Endothelial cell of umbilical vein (primary cell): ENCODE measurements at regions not wholly inside any gene's neighbourhood (a gene's known extent, or its start where the extent isn't known, plus 50 kb on each side); places are given as distances from the start of the nearest gene placed in this dataset.

Experiments
- BruUV-seq: library from RNA; stranded (reverse); fragments of 400-500 nt; replicated peaks from 2 replicates; lab custom pipeline; 2021; lab: Mats Ljungman, UMichigan
- CTCF ChIA-PET: fragments of 300-600, 350-600 bp; sonication (Branson Sonifier 250); formaldehyde crosslinking; loops from one replicate; lab custom pipeline; 2021; ENCODE audit warnings: antibody characterized with exemption, inconsistent platforms; lab: Charles Lee
- POLR2A ChIA-PET: fragments of 300-600, 350-600 bp; sonication (Branson Sonifier 250); formaldehyde crosslinking; loops from one replicate; lab custom pipeline; 2021; ENCODE audit warnings: antibody characterized with exemption, inconsistent platforms; lab: Charles Lee
- DNase-seq: peaks from one replicate; pipeline ENCODE4 v3.0.0-alpha.2; 2011; ENCODE audit warnings: low read depth, low spot score
- FAIRE-seq: peaks from 2 replicates; lab custom pipeline; 2011; peaks lifted over from hg19 to GRCh38; lab: Jason Lieb, UNC
- H2AFZ ChIP-seq: 2 replicates; pipeline ENCODE4 v1.6.0; 2012; ENCODE audit warnings: low read depth, low read length, control low read depth, inconsistent platforms
- H3K27ac ChIP-seq: 2 replicates; pipeline ENCODE4 v1.5.1; 2011; ENCODE audit warnings: low read depth, mild to moderate bottlenecking, control low read depth, low read length, moderate library complexity; ENCODE audit not compliant: insufficient read depth
- H3K27me3 ChIP-seq, 2 experiments: 2 replicates each; pipeline versions ENCODE4 v1.6.0 to v1.6.1; 2011; ENCODE audit warnings: low read length in 2 of 2, mixed read lengths in 1 of 2; ENCODE audit not compliant: control insufficient read depth in 2 of 2, insufficient read depth in 2 of 2
- H3K36me3 ChIP-seq, 2 experiments: 2 replicates in 1 of 2; 3 replicates in 1 of 2; pipeline ENCODE4 v1.5.1; 2011; ENCODE audit warnings: low read length in 2 of 2, mild to moderate bottlenecking in 1 of 2, moderate library complexity in 1 of 2; ENCODE audit not compliant: control insufficient read depth in 2 of 2, insufficient read depth in 2 of 2; ENCODE audit errors: extremely low read depth in 1 of 2
- H3K4me1 ChIP-seq: 3 replicates; pipeline ENCODE4 v1.5.1; 2011; ENCODE audit warnings: mild to moderate bottlenecking, low read length; ENCODE audit not compliant: control insufficient read depth, insufficient read depth; ENCODE audit errors: extremely low read depth
- H3K4me2 ChIP-seq: 2 replicates; pipeline ENCODE4 v1.6.1; 2011; ENCODE audit warnings: low read length, control low read depth, mixed read lengths; ENCODE audit not compliant: insufficient read depth
- H3K4me3 ChIP-seq, 3 experiments: fragments of 200-600 bp in 1 of 3; sonication (generic), shearing (Covaris generic) in 1 of 3; replicated peaks in 1 of 3; 2 replicates each; pipeline ENCODE4 v1.5.1; 2011 to 2016; ENCODE audit warnings: control low read depth in 3 of 3, low read length in 3 of 3, mild to moderate bottlenecking in 2 of 3, inconsistent platforms in 1 of 3, low read depth in 1 of 3, moderate library complexity in 1 of 3; ENCODE audit not compliant: insufficient read depth in 1 of 3
- H3K79me2 ChIP-seq: 2 replicates; pipeline ENCODE4 v1.6.0; 2012; ENCODE audit warnings: low read length, inconsistent platforms; ENCODE audit not compliant: control insufficient read depth, insufficient read depth
- H3K9ac ChIP-seq: replicated peaks from 2 replicates; pipeline ENCODE3; 2011; ENCODE audit warnings: low read length, control low read depth; ENCODE audit not compliant: insufficient read depth; ENCODE audit errors: extremely low read depth
- H3K9me1 ChIP-seq: replicated peaks from 3 replicates; pipeline ENCODE4 v1.6.0; 2011; ENCODE audit warnings: mild to moderate bottlenecking, low read length; ENCODE audit not compliant: control insufficient read depth, insufficient read depth; ENCODE audit errors: extremely low read depth
- H3K9me3 ChIP-seq: replicated peaks from 2 replicates; pipeline ENCODE4 v1.5.1; 2012; ENCODE audit warnings: low read length, inconsistent platforms; ENCODE audit not compliant: control insufficient read depth, insufficient read depth
- H4K20me1 ChIP-seq: replicated peaks from 2 replicates; pipeline ENCODE3; 2011; ENCODE audit warnings: mild to moderate bottlenecking, low read length; ENCODE audit not compliant: control insufficient read depth, insufficient read depth; ENCODE audit errors: extremely low read depth
- CTCF ChIP-seq, 2 donors: IDR thresholded peaks; 1 replicate in 1 of 2; 2 replicates in 1 of 2; pipeline ENCODE4 v1.5.1; 2011; ENCODE audit warnings: low read length in 2 of 2, mild to moderate bottlenecking in 2 of 2, moderate library complexity in 2 of 2, control low read depth in 1 of 2, inconsistent platforms in 1 of 2, low read depth in 1 of 2; ENCODE audit not compliant: insufficient read depth in 1 of 2; ENCODE audit errors: extremely low read depth in 1 of 2
- EZH2 ChIP-seq: IDR thresholded peaks from 2 replicates; pipeline ENCODE4 v1.6.1; 2012; ENCODE audit warnings: borderline replicate concordance, low read depth, mild to moderate bottlenecking, moderate library complexity, low read length, inconsistent platforms; ENCODE audit not compliant: severe bottlenecking
- FOS ChIP-seq: IDR thresholded peaks from 2 replicates; pipeline ENCODE4 v1.6.1; 2011; ENCODE audit warnings: mild to moderate bottlenecking, low read length, moderate library complexity, borderline replicate concordance; ENCODE audit not compliant: insufficient read depth
- GATA2 ChIP-seq: IDR thresholded peaks from 2 replicates; pipeline ENCODE4 v1.7.0; 2011; ENCODE audit warnings: low read depth, mild to moderate bottlenecking, moderate library complexity, mixed read lengths, low read length; ENCODE audit not compliant: insufficient read length, insufficient read depth
- JUN ChIP-seq: IDR thresholded peaks from 2 replicates; pipeline ENCODE4 v1.6.1; 2011; ENCODE audit warnings: borderline replicate concordance, low read depth; ENCODE audit not compliant: insufficient read length, insufficient read depth
- MAX ChIP-seq: IDR thresholded peaks from 2 replicates; pipeline ENCODE4 v1.6.1; 2011; ENCODE audit not compliant: insufficient read depth, insufficient read length
- MYC ChIP-seq: IDR thresholded peaks from one replicate; pipeline ENCODE4 v1.6.1; 2011; ENCODE audit warnings: mild to moderate bottlenecking, low read depth, low read length
- POLR2A ChIP-seq: IDR thresholded peaks from 2 replicates; pipeline ENCODE4 v1.6.1; 2012; ENCODE audit warnings: low read depth, mild to moderate bottlenecking, control low read depth, low read length
- POLR2AphosphoS5 ChIP-seq: IDR thresholded peaks from 2 replicates; pipeline ENCODE4 v1.6.1; 2012; ENCODE audit warnings: low read depth, mild to moderate bottlenecking, control low read depth, low read length, moderate library complexity; ENCODE audit not compliant: insufficient read depth
- dilution Hi-C: fragments of 300-500 bp; cut with MboI; formaldehyde crosslinking; loops from one replicate; pipeline ENCODE4 v1.15.0; 2019; ENCODE audit warnings: low sequenced_read_pairs; ENCODE audit not compliant: extremely low pct_ligation_motif_present
- intact Hi-C: fragments of 100-400 bp; cut with micrococcal nuclease; formaldehyde crosslinking; loops from one replicate; pipeline ENCODE4 v1.10.0; 2022

- H3K9ac ChIP-seq: no peak overlapping the region
- H3K79me2 ChIP-seq: no peaks in the 10 kb centered on the region
- no peak for DNase-seq
- POLR2A ChIA-PET: no interaction called here
- H3K4me3 ChIP-seq: no peak overlapping the region
- H4K20me1 ChIP-seq: no peaks in the 10 kb centered on the region
- no peaks in the 10 kb centered on the region for H3K27me3 ChIP-seq
- no peak overlapping the region for H3K27ac ChIP-seq
- H3K9me3 ChIP-seq: no peaks in the 10 kb centered on the region
- H3K36me3 ChIP-seq: no peaks in the 10 kb centered on the region
- H3K9me1 ChIP-seq: no peaks in the 10 kb centered on the region
- CTCF ChIA-PET: interaction anchor here (1.5 kb wide), 1 partner anchor 507 kb away, joined by 3 read pairs; no protein-coding TSS in a partner anchor
- no peak for FAIRE-seq
- peaks cover 50% of the 10 kb centered on the region for H3K4me1 ChIP-seq
- no peak overlapping the region for H2AFZ ChIP-seq
- TF ChIP-seq EZH2 (no peak), MAX (no peak), MYC (no peak), FOS (no peak)
- intact Hi-C loops (loop anchor here (5.0 kb wide), 2 partner anchors 232 to 758 kb away; no protein-coding TSS in a partner anchor), dilution Hi-C loops (no loop called here)
- H3K4me2 ChIP-seq: no peak overlapping the region
- BruUV-seq: no TSS peak
Measured at GRCh38 chr1:56070601-56071000, 508.8 kb downstream of the PLPP3 start.

GRCh38 chr1:56069824-56070223 lies 509.5 kb downstream of the PLPP3 start:
- Histone ChIP-seq H4K20me1 (no peaks in the 10 kb centered on the region), H3K79me2 (no peaks in the 10 kb centered on the region), H3K27ac (no peak overlapping the region), H3K9ac (no peak overlapping the region), H3K4me2 (no peak overlapping the region), H3K4me1 (peaks cover 50% of the 10 kb centered on the region), H3K9me1 (no peaks in the 10 kb centered on the region), H3K4me3 (no peak overlapping the region), H3K36me3 (no peaks in the 10 kb centered on the region), H3K27me3 (no peaks in the 10 kb centered on the region), H3K9me3 (no peaks in the 10 kb centered on the region), H2AFZ (no peak overlapping the region)
- DNase-seq (no peak), FAIRE-seq (no peak)
- BruUV-seq: no TSS peak
- CTCF ChIA-PET: interaction anchor here (1.1 to 1.5 kb wide), 3 partner anchors 15 to 507 kb away, joined by 3 read pairs; no protein-coding TSS in a partner anchor
- intact Hi-C loops: loop anchor here (1.0 to 5.0 kb wide), 4 partner anchors 10 to 758 kb away; partner anchors contain the start of gene PLPP3
- TF ChIP-seq JUN: no peak
- no peak for TF ChIP-seq GATA2
- TF ChIP-seq CTCF (IDR thresholded peaks at IDR 0.05; ENCODE audit: extremely low read depth in 1 of 2, insufficient read depth in 1 of 2, low read depth in 1 of 2, low read length in 2 of 2): no peak
- no peak for TF ChIP-seq MYC
- no peak for TF ChIP-seq EZH2
- TF ChIP-seq FOS: no peak
- TF ChIP-seq POLR2A: no peak
- TF ChIP-seq POLR2AphosphoS5: no peak
- TF ChIP-seq MAX: no peak
- dilution Hi-C loops: no loop called here
- POLR2A ChIA-PET: no interaction called here
